ENCODE measurements at regions not wholly inside any gene's neighbourhood (a gene's known extent, or its start where the extent isn't known, plus 50 kb on each side); places are given as distances from the start of the nearest gene placed in this dataset.

DNA sequence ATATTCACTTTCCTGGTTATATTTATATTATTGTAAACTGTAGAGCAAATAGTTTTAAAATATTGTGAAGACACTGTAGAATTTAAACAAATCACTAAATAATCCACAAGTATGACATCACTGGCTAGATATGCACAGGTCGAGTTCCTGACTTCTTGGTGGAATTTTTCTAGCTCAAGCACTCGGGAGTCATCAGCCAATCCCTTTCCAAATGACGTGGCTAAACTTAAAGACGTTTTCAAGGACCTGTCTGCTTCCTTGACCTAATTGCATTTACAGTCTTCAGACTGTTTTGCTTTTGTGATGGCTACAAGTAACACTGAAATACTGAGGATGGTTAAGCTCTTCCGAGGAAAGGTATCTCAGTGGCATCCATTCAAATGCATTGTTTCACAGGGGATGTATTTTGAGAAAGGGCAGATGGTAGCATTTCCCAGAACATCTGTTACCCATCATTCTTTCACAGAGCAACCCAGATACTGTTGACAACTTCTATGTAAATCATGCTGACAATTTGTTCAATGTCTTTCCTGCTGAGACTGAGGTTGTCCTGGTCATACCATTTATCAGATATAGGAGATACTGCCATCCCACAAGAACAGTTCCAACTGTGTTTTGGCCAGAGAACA lies 262.8 kb downstream of the CDH10 start:
- H3K27ac Mint-ChIP-seq = no peak overlapping the region

GRCh38 chr5:24385070-24385469 lies 259.7 kb downstream of the CDH10 start:
- no peak for DNase-seq
- Histone ChIP-seq H3K4me1 (ENCODE audit: control insufficient read depth, insufficient read depth, low read length) (no peaks in the 10 kb centered on the region), H3K9ac (ENCODE audit: extremely low read depth, low read length, poor library complexity, severe bottlenecking) (no peak overlapping the region), H3K4me3 (ENCODE audit: low read length) (no peak overlapping the region), H3K9me3 (ENCODE audit: control insufficient read depth, low read length) (no peaks in the 10 kb centered on the region), H3K27ac (ENCODE audit: low read depth, low read length) (no peak overlapping the region), H3K36me3 (ENCODE audit: control insufficient read depth, insufficient read depth, low read length) (no peaks in the 10 kb centered on the region), H3K27me3 (ENCODE audit: control insufficient read depth, insufficient read depth, low read length, poor library complexity, severe bottlenecking) (no peaks in the 10 kb centered on the region)
- Mint-ChIP-seq H3K27ac (no peak overlapping the region), H3K27me3 (ENCODE audit: insufficient read depth) (no peaks in the 10 kb centered on the region), H3K36me3 (ENCODE audit: low read depth) (no peaks in the 10 kb centered on the region), H3K9me3 (peaks cover 4% of the 10 kb centered on the region), H3K4me1 (peaks cover 14% of the 10 kb centered on the region), H3K4me3 (no peak overlapping the region)
- WGBS, 2 experiments (ENCODE audit: insufficient coverage in 1 of 2, insufficient read length in 1 of 2) = 83 to 96% methylated on average over 1 to 3 of the region's 3 CpGs
- TF ChIP-seq, protein P1, sequence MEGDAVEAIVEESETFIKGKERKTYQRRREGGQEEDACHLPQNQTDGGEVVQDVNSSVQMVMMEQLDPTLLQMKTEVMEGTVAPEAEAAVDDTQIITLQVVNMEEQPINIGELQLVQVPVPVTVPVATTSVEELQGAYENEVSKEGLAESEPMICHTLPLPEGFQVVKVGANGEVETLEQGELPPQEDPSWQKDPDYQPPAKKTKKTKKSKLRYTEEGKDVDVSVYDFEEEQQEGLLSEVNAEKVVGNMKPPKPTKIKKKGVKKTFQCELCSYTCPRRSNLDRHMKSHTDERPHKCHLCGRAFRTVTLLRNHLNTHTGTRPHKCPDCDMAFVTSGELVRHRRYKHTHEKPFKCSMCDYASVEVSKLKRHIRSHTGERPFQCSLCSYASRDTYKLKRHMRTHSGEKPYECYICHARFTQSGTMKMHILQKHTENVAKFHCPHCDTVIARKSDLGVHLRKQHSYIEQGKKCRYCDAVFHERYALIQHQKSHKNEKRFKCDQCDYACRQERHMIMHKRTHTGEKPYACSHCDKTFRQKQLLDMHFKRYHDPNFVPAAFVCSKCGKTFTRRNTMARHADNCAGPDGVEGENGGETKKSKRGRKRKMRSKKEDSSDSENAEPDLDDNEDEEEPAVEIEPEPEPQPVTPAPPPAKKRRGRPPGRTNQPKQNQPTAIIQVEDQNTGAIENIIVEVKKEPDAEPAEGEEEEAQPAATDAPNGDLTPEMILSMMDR (conservative IDR thresholded peaks at IDR 0.05) = no peak

More for the DNA sequence above, 262.8 kb downstream of the CDH10 start:
- no peak for DNase-seq
- Histone ChIP-seq H3K9me3 (ENCODE audit: control insufficient read depth, low read length) (no peaks in the 10 kb centered on the region), H3K9ac (ENCODE audit: extremely low read depth, low read length, poor library complexity, severe bottlenecking) (no peak overlapping the region), H3K27me3 (ENCODE audit: control insufficient read depth, insufficient read depth, low read length, poor library complexity, severe bottlenecking) (no peaks in the 10 kb centered on the region), H3K27ac (ENCODE audit: low read depth, low read length) (no peak overlapping the region), H3K4me3 (ENCODE audit: low read length) (no peak overlapping the region), H3K4me1 (ENCODE audit: control insufficient read depth, insufficient read depth, low read length) (no peaks in the 10 kb centered on the region), H3K36me3 (ENCODE audit: control insufficient read depth, insufficient read depth, low read length) (no peaks in the 10 kb centered on the region)
- Mint-ChIP-seq H3K27me3 (ENCODE audit: insufficient read depth) (no peaks in the 10 kb centered on the region), H3K36me3 (ENCODE audit: low read depth) (no peaks in the 10 kb centered on the region), H3K4me3 (no peak overlapping the region), H3K4me1 (peaks cover 11% of the 10 kb centered on the region), H3K9me3 (peaks cover 1% of the 10 kb centered on the region)
- 16 to 37% methylated on average over 4 to 5 of the region's 5 CpGs for WGBS, 2 experiments (ENCODE audit: insufficient coverage in 1 of 2, insufficient read length in 1 of 2)
- TF ChIP-seq, protein P1 (conservative IDR thresholded peaks at IDR 0.05) = no peak

- Mint-ChIP-seq H3K36me3 (ENCODE audit: low read depth) (no peaks in the 10 kb centered on the region), H3K4me3 (no peak overlapping the region), H3K27me3 (ENCODE audit: insufficient read depth) (no peaks in the 10 kb centered on the region), H3K9me3 (peaks cover 4% of the 10 kb centered on the region), H3K27ac (no peak overlapping the region), H3K4me1 (peaks cover 14% of the 10 kb centered on the region)
- no peak overlapping the region for H3K27ac ChIP-seq (ENCODE audit: low read depth, low read length)
- H3K27me3 ChIP-seq (ENCODE audit: control insufficient read depth, insufficient read depth, low read length, poor library complexity, severe bottlenecking) = no peaks in the 10 kb centered on the region
- TF ChIP-seq, protein P1 (conservative IDR thresholded peaks at IDR 0.05) = no peak
- no peaks in the 10 kb centered on the region for H3K9me3 ChIP-seq (ENCODE audit: control insufficient read depth, low read length)
- no peak for DNase-seq
- no peak overlapping the region for H3K4me3 ChIP-seq (ENCODE audit: low read length)
- no peak overlapping the region for H3K9ac ChIP-seq (ENCODE audit: extremely low read depth, low read length, poor library complexity, severe bottlenecking)
- no peaks in the 10 kb centered on the region for H3K4me1 ChIP-seq (ENCODE audit: control insufficient read depth, insufficient read depth, low read length)
- 100% methylated on average over 1 of the region's 1 CpG; no CpG with 5 or more reads in 1 of the 2 experiments for WGBS, 2 experiments (ENCODE audit: insufficient coverage in 1 of 2, insufficient read length in 1 of 2)
- H3K36me3 ChIP-seq (ENCODE audit: control insufficient read depth, insufficient read depth, low read length) = no peaks in the 10 kb centered on the region
Observed at GRCh38 chr5:24385617-24386016, 259.2 kb downstream of the CDH10 start.

Data from endodermal cell (in vitro differentiated cells).